SK-N-SH treated with all-trans-retinoic acid at 6 μM for 48 hours (cell line): ENCODE measurements at regions not wholly inside any gene's neighbourhood (a gene's known extent, or its start where the extent isn't known, plus 50 kb on each side); places are given as distances from the start of the nearest gene placed in this dataset.

Experiments used
- ATAC-seq: fragments of 200-7000 bp; cut with Tn5 transposase; 3 replicates; pipeline ENCODE4 v1.9.1; 2020; ENCODE audit warnings: mild to moderate bottlenecking, moderate library complexity
- ARNTL ChIP-seq: fragments of 450-650 bp; formaldehyde crosslinking; IDR thresholded peaks from 2 replicates; pipeline ENCODE4 v1.5.0; 2020; ENCODE audit warnings: low read depth, mild to moderate bottlenecking, moderate library complexity, borderline replicate concordance
- BACH2 ChIP-seq: fragments of 250-450 bp; sonication (Bioruptor Pico); IDR thresholded peaks from 2 replicates; pipeline ENCODE4 v1.9.0; 2021; ENCODE audit warnings: mild to moderate bottlenecking, borderline replicate concordance
- CSDC2 ChIP-seq: fragments of 250-450 bp; sonication (Bioruptor Pico); IDR thresholded peaks from 2 replicates; pipeline ENCODE4 v1.5.0; 2020; ENCODE audit warnings: mild to moderate bottlenecking, moderate library complexity
- CSRNP3 ChIP-seq: fragments of 250-450 bp; sonication (Bioruptor Pico); IDR thresholded peaks from 2 replicates; pipeline ENCODE4 v1.5.1; 2021; ENCODE audit warnings: mild to moderate bottlenecking, moderate library complexity
- ESRRG ChIP-seq: fragments of 250-450 bp; sonication (Bioruptor Pico); IDR thresholded peaks from 2 replicates; pipeline ENCODE4 v1.6.1; 2021; ENCODE audit warnings: mild to moderate bottlenecking
- GLIS3 ChIP-seq: fragments of 250-450 bp; sonication (Bioruptor Pico); IDR thresholded peaks from 2 replicates; pipeline ENCODE4 v1.5.0; 2020; ENCODE audit warnings: mild to moderate bottlenecking, moderate library complexity
- ISL1 ChIP-seq: fragments of 250-450 bp; sonication (Bioruptor Pico); IDR thresholded peaks from 2 replicates; pipeline ENCODE4 v2.1.2; 2022; ENCODE audit warnings: mild to moderate bottlenecking, moderate library complexity
- OSR1 ChIP-seq: fragments of 250-450 bp; sonication (Bioruptor Pico); IDR thresholded peaks from 2 replicates; pipeline ENCODE4 v1.8.0; 2022; ENCODE audit warnings: moderate library complexity, mild to moderate bottlenecking, inconsistent platforms
- PATZ1 ChIP-seq: fragments of 250-450 bp; sonication (Bioruptor Pico); IDR thresholded peaks from 2 replicates; pipeline ENCODE4 v1.8.0; 2020; ENCODE audit warnings: mild to moderate bottlenecking, moderate library complexity, borderline replicate concordance
- POU6F1 ChIP-seq: fragments of 250-450 bp; sonication (Bioruptor Pico); IDR thresholded peaks from 2 replicates; pipeline ENCODE4 v1.8.0; 2021; ENCODE audit warnings: low read depth, mild to moderate bottlenecking, moderate library complexity, borderline replicate concordance
- PPARA ChIP-seq: fragments of 250-450 bp; sonication (Bioruptor Pico); IDR thresholded peaks from 2 replicates; pipeline ENCODE4 v1.5.0; 2020; ENCODE audit warnings: mild to moderate bottlenecking, borderline replicate concordance
- RARB ChIP-seq: fragments of 250-450 bp; sonication (Bioruptor Pico); IDR thresholded peaks from 2 replicates; pipeline ENCODE4 v1.8.0; 2021; ENCODE audit warnings: mild to moderate bottlenecking, moderate library complexity
- SNAI2 ChIP-seq: fragments of 250-450 bp; sonication (Bioruptor Pico); IDR thresholded peaks from 2 replicates; pipeline ENCODE4 v1.5.0; 2020; ENCODE audit warnings: mild to moderate bottlenecking, moderate library complexity
- TCF4 ChIP-seq: fragments of 250-450 bp; sonication (Bioruptor Pico); IDR thresholded peaks from 2 replicates; pipeline ENCODE4 v1.8.0; 2021; ENCODE audit warnings: mild to moderate bottlenecking, moderate library complexity, borderline replicate concordance
- TOX ChIP-seq: fragments of 250-450 bp; sonication (Bioruptor Pico); IDR thresholded peaks from 2 replicates; pipeline ENCODE4 v1.8.0; 2021; ENCODE audit warnings: mild to moderate bottlenecking, moderate library complexity, borderline replicate concordance
- TSHZ2 ChIP-seq: fragments of 250-450 bp; sonication (Bioruptor Pico); IDR thresholded peaks from 2 replicates; pipeline ENCODE4 v1.5.0; 2020; ENCODE audit warnings: mild to moderate bottlenecking, moderate library complexity
- ZC3H10 ChIP-seq: fragments of 250-450 bp; sonication (Bioruptor Pico); IDR thresholded peaks from 2 replicates; pipeline ENCODE4 v1.5.1; 2021; ENCODE audit warnings: mild to moderate bottlenecking, moderate library complexity
- ZFP30 ChIP-seq: fragments of 450-650 bp; formaldehyde crosslinking; IDR thresholded peaks from 2 replicates; pipeline ENCODE4 v1.5.0; 2022; ENCODE audit warnings: mild to moderate bottlenecking, moderate library complexity
- ZNF565 ChIP-seq: fragments of 450-650 bp; formaldehyde crosslinking; conservative IDR thresholded peaks from 2 replicates; pipeline ENCODE4 v1.5.0; 2020; ENCODE audit warnings: low read depth, mild to moderate bottlenecking, moderate library complexity
- ZNF70 ChIP-seq: fragments of 450-650 bp; formaldehyde crosslinking; IDR thresholded peaks from 2 replicates; pipeline ENCODE4 v1.5.0; 2020; ENCODE audit warnings: mild to moderate bottlenecking, moderate library complexity
- ZNF8 ChIP-seq: fragments of 450-650 bp; formaldehyde crosslinking; IDR thresholded peaks from 2 replicates; pipeline ENCODE4 v1.5.0; 2020; ENCODE audit warnings: mild to moderate bottlenecking, moderate library complexity
- TF ChIP-seq, protein P1 (sequence below): fragments of 250-450 bp; sonication (Bioruptor Pico); IDR thresholded peaks from 2 replicates; pipeline ENCODE4 v1.5.1; 2020; ENCODE audit warnings: low read depth, mild to moderate bottlenecking, moderate library complexity

DNA sequence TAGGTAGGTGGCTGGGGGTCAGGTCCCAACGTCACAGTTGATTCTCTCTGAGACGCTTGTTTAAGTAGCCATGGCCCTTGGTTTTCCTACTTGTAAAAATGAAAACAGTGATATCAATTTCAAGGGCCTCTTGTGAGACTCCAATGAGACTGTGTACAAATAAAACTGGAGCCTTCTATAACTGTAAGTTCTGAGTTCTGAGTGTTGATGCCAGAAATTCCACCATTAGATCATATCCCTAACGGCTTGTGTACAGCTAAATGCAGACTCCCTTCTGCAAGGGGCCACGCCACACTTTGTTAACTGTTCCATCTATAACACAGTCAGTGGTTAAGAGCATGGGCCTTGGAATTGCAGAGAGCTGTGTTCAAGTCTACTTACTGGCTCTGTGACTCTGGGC, 267.3 kb downstream of the TLE3 start (continued):
- TF ChIP-seq PATZ1 (CRISPR knock-in tag) (no peak), PPARA (CRISPR knock-in tag) (no peak), ZC3H10 (CRISPR knock-in tag) (no peak), ZNF565 (CRISPR knock-in tag) (no peak), ISL1 (CRISPR knock-in tag) (no peak), GLIS3 (CRISPR knock-in tag) (no peak), CSDC2 (CRISPR knock-in tag) (no peak), ZNF8 (CRISPR knock-in tag) (no peak), ARNTL (CRISPR knock-in tag) (no peak), TCF4 (CRISPR knock-in tag) (no peak)

DNA sequence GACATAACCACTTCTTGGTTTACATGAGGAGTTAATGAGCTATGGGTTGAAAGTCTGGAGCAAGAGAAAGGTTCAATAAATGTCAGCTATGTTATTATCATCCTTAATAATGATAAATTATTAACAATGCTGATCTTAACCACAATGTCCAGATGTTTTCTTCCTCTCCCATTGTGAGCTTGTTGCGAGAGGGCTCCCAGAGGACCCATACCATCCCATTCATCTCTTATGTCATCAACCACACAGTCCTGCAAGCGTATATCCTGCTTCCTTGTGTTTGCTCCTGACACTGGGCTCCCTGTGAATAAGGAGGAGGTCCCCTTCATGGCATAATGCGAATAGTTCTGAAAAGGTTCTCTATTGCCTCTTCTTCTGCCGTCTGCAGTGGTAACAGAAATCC, 266.8 kb downstream of the TLE3 start:
- ATAC-seq: no peak
- no peak for TF ChIP-seq PPARA (CRISPR knock-in tag)
- TF ChIP-seq BACH2 (CRISPR knock-in tag): no peak
- no peak for TF ChIP-seq SNAI2 (CRISPR knock-in tag)
- no peak for TF ChIP-seq ESRRG (CRISPR knock-in tag)
- TF ChIP-seq PATZ1 (CRISPR knock-in tag): no peak
- no peak for TF ChIP-seq ZNF8 (CRISPR knock-in tag)
- TF ChIP-seq CSRNP3: no peak
- TF ChIP-seq ZNF70 (CRISPR knock-in tag): no peak
- no peak for TF ChIP-seq RARB
- no peak for TF ChIP-seq TOX
- no peak for TF ChIP-seq POU6F1 (CRISPR knock-in tag)
- no peak for TF ChIP-seq TSHZ2 (CRISPR knock-in tag)
- no peak for TF ChIP-seq TCF4 (CRISPR knock-in tag)
- no peak for TF ChIP-seq ZNF565 (CRISPR knock-in tag)
- TF ChIP-seq OSR1: no peak
- no peak for TF ChIP-seq ZFP30 (CRISPR knock-in tag)
- TF ChIP-seq GLIS3 (CRISPR knock-in tag): no peak
- TF ChIP-seq, protein P1, sequence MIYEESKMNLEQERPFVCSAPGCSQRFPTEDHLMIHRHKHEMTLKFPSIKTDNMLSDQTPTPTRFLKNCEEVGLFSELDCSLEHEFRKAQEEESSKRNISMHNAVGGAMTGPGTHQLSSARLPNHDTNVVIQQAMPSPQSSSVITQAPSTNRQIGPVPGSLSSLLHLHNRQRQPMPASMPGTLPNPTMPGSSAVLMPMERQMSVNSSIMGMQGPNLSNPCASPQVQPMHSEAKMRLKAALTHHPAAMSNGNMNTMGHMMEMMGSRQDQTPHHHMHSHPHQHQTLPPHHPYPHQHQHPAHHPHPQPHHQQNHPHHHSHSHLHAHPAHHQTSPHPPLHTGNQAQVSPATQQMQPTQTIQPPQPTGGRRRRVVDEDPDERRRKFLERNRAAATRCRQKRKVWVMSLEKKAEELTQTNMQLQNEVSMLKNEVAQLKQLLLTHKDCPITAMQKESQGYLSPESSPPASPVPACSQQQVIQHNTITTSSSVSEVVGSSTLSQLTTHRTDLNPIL (CRISPR knock-in tag): no peak
- no peak for TF ChIP-seq ZC3H10 (CRISPR knock-in tag)
